ENCODE measurements at regions not wholly inside any gene's neighbourhood (a gene's known extent, or its start where the extent isn't known, plus 50 kb on each side); places are given as distances from the start of the nearest gene placed in this dataset.

GRCh38 chr1:73901738-73902137 is 296.2 kb downstream of the LRRIQ3 start:
- no peak for TF ChIP-seq EZH2phosphoT487 (IDR thresholded peaks at IDR 0.05; ENCODE audit: insufficient read depth, low read depth)
- TF ChIP-seq EZH2 (IDR thresholded peaks at IDR 0.05; ENCODE audit: insufficient read depth, poor library complexity, severe bottlenecking), result no peak
